B cell (primary cell): ENCODE measurements at regions not wholly inside any gene's neighbourhood (a gene's known extent, or its start where the extent isn't known, plus 50 kb on each side); places are given as distances from the start of the nearest gene placed in this dataset.

ENCODE experiments used
- CTCF ChIP-seq: fragments of 200-600 bp; IDR thresholded peaks from one replicate; pipeline ENCODE4 v1.8.0; 2022; ENCODE audit warnings: antibody characterized with exemption, mild to moderate bottlenecking
- EZH2 ChIP-seq: IDR thresholded peaks from 2 replicates; pipeline ENCODE4 v1.6.1; 2012; ENCODE audit warnings: borderline replicate concordance, low read depth, mild to moderate bottlenecking, moderate library complexity, low read length; ENCODE audit not compliant: insufficient read depth, poor library complexity, severe bottlenecking

GRCh38 chr18:64893349-64893748, 744.5 kb upstream of the LINC00305 start:
- no peak for TF ChIP-seq CTCF
- TF ChIP-seq EZH2 = no peak
